ENCODE measurements at regions not wholly inside any gene's neighbourhood (a gene's known extent, or its start where the extent isn't known, plus 50 kb on each side); places are given as distances from the start of the nearest gene placed in this dataset.

DNA sequence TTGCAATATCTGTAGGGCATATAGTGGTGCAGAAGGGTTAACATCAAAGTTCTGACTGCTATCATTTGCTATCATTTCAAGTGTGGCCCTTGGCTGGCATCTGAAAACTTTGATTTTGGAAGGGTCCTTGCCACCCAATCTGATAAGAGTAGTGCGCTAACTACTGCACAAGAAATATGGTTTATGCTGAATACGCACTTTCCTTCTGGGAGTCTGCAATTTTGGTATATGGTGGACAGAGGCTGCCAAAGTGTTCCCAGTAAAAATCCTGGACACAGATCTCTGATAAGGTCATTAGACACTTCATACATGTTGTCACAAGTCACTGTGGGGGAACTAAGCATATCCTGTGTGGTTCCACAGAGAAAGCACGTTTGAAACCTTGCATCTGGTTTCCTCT, 461.6 kb upstream of the CDH11 start:
- Histone ChIP-seq H3K4me1 (no peaks in the 10 kb centered on the region), H3K27ac (replicated peaks in 1 of 4) (no peak overlapping the region), H3K9me3 (no peaks in the 10 kb centered on the region), H3K36me3 (no peaks in the 10 kb centered on the region), H3K27me3 (no peaks in the 10 kb centered on the region), H3K4me3 (no peak overlapping the region)
- 81% methylated on average over 3 of the region's 3 CpGs for WGBS
- intact Hi-C loops (cut with DNase I): no loop called here
- DNase-seq (ENCODE audit: extremely low spot score): no peak
- TF ChIP-seq POLR2A (IDR thresholded peaks at IDR 0.05; ENCODE audit: low read depth): no peak
- TF ChIP-seq EP300 (IDR thresholded peaks at IDR 0.05): no peak
- TF ChIP-seq POLR2AphosphoS5 (IDR thresholded peaks at IDR 0.05): no peak
- TF ChIP-seq, protein P1, sequence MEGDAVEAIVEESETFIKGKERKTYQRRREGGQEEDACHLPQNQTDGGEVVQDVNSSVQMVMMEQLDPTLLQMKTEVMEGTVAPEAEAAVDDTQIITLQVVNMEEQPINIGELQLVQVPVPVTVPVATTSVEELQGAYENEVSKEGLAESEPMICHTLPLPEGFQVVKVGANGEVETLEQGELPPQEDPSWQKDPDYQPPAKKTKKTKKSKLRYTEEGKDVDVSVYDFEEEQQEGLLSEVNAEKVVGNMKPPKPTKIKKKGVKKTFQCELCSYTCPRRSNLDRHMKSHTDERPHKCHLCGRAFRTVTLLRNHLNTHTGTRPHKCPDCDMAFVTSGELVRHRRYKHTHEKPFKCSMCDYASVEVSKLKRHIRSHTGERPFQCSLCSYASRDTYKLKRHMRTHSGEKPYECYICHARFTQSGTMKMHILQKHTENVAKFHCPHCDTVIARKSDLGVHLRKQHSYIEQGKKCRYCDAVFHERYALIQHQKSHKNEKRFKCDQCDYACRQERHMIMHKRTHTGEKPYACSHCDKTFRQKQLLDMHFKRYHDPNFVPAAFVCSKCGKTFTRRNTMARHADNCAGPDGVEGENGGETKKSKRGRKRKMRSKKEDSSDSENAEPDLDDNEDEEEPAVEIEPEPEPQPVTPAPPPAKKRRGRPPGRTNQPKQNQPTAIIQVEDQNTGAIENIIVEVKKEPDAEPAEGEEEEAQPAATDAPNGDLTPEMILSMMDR (IDR thresholded peaks at IDR 0.05): no peak

DNA sequence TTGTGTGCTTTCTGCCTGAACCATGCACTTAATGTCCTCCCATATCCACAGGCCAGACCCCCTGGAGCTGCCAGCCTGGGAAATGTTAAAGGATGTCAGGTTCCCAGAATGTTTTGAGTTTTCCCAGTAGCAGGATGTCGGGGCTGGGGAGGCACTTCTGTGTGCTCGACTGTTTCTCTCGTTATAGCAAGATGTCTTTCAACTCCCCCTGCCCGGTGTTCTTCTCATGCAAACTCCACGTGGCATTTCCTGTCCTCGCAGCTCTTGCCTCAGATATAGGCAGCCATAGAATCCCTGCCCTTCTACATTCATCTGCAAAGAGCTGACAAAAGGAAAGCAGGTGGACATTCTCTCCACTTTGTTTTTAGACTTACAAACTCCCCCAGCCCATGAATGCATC, 457.2 kb upstream of the CDH11 start:
- Histone ChIP-seq H3K27me3 (no peaks in the 10 kb centered on the region), H3K36me3 (no peaks in the 10 kb centered on the region), H3K27ac (replicated peaks in 1 of 4) (no peak overlapping the region), H3K4me1 (no peaks in the 10 kb centered on the region), H3K4me3 (no peak overlapping the region), H3K9me3 (no peaks in the 10 kb centered on the region)
- WGBS: 63% methylated on average over 6 of the region's 6 CpGs
- TF ChIP-seq POLR2A (IDR thresholded peaks at IDR 0.05; ENCODE audit: low read depth) (no peak), EP300 (IDR thresholded peaks at IDR 0.05) (no peak)
- TF ChIP-seq, protein P1 (IDR thresholded peaks at IDR 0.05): no peak
- no peak for DNase-seq (ENCODE audit: extremely low spot score)
- intact Hi-C loops (cut with DNase I): no loop called here

DNA sequence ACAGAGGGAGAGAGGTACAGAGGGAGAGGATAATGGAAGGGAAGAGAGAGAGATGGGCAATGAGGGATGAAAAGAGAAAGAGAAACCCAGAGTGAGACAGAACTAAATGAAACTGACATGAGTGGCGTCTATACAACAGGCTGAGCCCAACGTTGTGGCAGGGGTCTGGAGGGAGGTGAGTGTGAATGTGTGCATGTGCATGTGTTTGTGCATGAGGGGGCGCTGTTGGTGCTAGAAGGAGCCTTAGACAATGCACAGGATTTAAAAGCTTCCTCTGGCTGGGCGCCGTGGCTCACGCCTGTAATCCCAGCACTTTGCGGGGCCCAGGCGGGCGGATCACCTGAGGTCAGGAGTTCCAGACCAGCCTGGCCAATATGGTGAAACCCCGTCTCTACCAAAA, 454.8 kb upstream of the CDH11 start:
- DNase-seq (ENCODE audit: extremely low spot score): no peak
- H3K27ac ChIP-seq (replicated peaks in 1 of 4): no peak overlapping the region
- TF ChIP-seq, protein P1 (IDR thresholded peaks at IDR 0.05): no peak
- TF ChIP-seq POLR2AphosphoS5 (IDR thresholded peaks at IDR 0.05) (no peak), EP300 (IDR thresholded peaks at IDR 0.05) (no peak), POLR2A (IDR thresholded peaks at IDR 0.05; ENCODE audit: low read depth) (no peak)
- no peaks in the 10 kb centered on the region for H3K9me3 ChIP-seq
- no peaks in the 10 kb centered on the region for H3K27me3 ChIP-seq
- H3K4me3 ChIP-seq: no peak overlapping the region
- H3K36me3 ChIP-seq: no peaks in the 10 kb centered on the region
- WGBS: 84% methylated on average over 10 of the region's 10 CpGs
- intact Hi-C loops (cut with DNase I): no loop called here
- no peaks in the 10 kb centered on the region for H3K4me1 ChIP-seq

DNA sequence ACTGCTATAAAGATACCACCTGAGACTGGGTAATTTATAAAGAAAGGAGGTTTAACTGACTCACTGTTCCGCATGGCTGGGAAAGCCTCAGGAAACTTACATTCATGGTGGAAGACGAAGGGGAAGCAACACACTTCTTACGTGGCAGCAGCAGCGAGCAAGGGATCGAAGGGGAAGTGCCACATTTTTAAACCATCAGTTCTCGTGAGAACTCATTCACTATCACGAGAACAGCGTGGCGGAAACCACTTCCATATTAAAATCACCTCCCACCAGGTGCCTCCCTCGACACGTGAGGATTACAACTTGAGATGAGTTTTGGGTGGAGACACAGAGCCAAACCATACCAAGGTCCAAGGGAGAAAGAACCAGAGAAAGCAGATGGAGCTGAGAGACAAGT, 454.3 kb upstream of the CDH11 start:
- H3K4me1 ChIP-seq: no peaks in the 10 kb centered on the region
- no peak overlapping the region for H3K27ac ChIP-seq (replicated peaks in 1 of 4)
- H3K27me3 ChIP-seq: no peaks in the 10 kb centered on the region
- peaks cover 0 to under 1% (median 0%) of the 10 kb centered on the region in 4 donors for H3K9me3 ChIP-seq
- TF ChIP-seq EP300 (IDR thresholded peaks at IDR 0.05): no peak
- no peak for TF ChIP-seq POLR2A (IDR thresholded peaks at IDR 0.05; ENCODE audit: low read depth)
- TF ChIP-seq, protein P1 (IDR thresholded peaks at IDR 0.05): no peak
- no peak for DNase-seq (ENCODE audit: extremely low spot score)
- no peaks in the 10 kb centered on the region for H3K36me3 ChIP-seq
- H3K4me3 ChIP-seq: no peak overlapping the region
- intact Hi-C loops (cut with DNase I): no loop called here
- 97% methylated on average over 11 of the region's 11 CpGs for WGBS

DNA sequence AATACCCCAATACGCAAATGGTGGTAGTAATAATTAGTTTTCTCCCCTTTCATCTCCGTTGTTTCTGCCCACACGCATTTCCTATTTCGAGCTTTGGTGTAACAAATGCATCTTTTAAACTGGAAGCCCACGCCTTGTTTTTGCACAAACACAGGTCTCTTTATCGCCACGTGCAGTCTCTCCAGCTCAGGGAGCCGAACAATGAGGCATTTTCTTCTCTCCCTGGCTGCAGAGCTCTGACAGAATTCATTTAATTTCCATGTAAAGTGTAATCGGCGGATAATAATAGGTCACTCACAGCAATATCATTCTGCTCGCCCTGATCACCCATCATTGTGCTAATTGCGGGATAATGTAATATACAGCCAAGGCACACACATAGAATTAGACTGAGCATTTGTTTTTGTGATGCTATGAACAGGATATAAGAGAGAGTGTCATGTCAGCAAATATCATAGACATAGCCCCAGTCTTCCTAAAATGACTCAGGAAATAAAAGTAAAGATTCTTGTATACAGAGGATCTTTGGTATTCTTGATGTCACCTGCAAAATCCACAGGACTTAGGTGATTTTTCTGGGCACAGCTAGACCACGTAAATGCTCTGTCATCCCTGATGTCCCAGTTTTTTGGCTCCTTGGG, 452.6 kb upstream of the CDH11 start:
- TF ChIP-seq POLR2AphosphoS5 (IDR thresholded peaks at IDR 0.05): no peak
- no peak for TF ChIP-seq EP300 (IDR thresholded peaks at IDR 0.05)
- no peak for TF ChIP-seq POLR2A (IDR thresholded peaks at IDR 0.05; ENCODE audit: low read depth)
- TF ChIP-seq, protein P1 (IDR thresholded peaks at IDR 0.05): no peak
- Histone ChIP-seq H3K27me3 (no peaks in the 10 kb centered on the region), H3K4me3 (no peak overlapping the region), H3K9me3 (peaks cover 0 to 4% (median 0%) of the 10 kb centered on the region in 4 donors), H3K36me3 (no peaks in the 10 kb centered on the region), H3K27ac (replicated peaks in 1 of 4) (no peak overlapping the region), H3K4me1 (no peaks in the 10 kb centered on the region)
- intact Hi-C loops (cut with DNase I): no loop called here
- DNase-seq (ENCODE audit: extremely low spot score): no peak
- 80% methylated on average over 13 of the region's 13 CpGs for WGBS
